ENCODE measurements at regions not wholly inside any gene's neighbourhood (a gene's known extent, or its start where the extent isn't known, plus 50 kb on each side); places are given as distances from the start of the nearest gene placed in this dataset.

DNA sequence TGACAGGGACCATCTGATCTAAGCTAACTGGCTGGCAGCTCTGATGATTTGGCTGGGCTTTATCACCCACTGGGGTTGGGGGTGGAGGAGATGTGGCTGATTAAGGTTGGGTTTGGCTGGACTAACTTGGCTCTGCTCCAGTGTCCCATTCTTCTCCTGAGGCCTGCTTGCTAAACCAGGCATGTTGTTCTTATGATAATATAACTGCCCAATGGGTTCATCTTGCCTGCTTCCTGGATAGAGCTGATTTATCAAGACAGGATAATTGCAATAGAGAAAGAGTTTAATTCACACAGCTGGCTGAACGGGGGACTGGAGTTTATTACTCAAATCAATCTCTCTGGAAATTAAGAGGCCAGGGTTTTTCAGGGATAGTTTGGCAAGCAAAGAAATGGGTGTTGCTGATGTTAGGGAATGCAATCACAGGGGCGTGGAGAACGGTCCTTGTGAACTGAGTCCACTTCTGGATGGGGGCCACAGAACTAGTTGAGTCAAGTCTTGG lies 150.4 kb downstream of the PTH2R start:
- CTCF ChIA-PET (ENCODE audit: unreplicated experiment) = no interaction called here
- Histone ChIP-seq H3K79me2 (ENCODE audit: insufficient read depth, low read depth, low read length) (no peaks in the 10 kb centered on the region), H3K36me3 (ENCODE audit: insufficient read depth, low read length) (no peaks in the 10 kb centered on the region), H3K4me2 (ENCODE audit: low read length) (no peak overlapping the region), H3K4me3 (ENCODE audit: low read depth, low read length, poor library complexity, severe bottlenecking) (no peak overlapping the region), H3K4me1 (ENCODE audit: insufficient read depth, low read length, poor library complexity, severe bottlenecking) (no peaks in the 10 kb centered on the region), H3K9me3 (ENCODE audit: low read length) (no peaks in the 10 kb centered on the region), H4K20me1 (ENCODE audit: insufficient read depth, low read length) (no peaks in the 10 kb centered on the region), H2AFZ (ENCODE audit: low read length) (no peak overlapping the region), H3K27ac (ENCODE audit: low read depth, low read length, poor library complexity, severe bottlenecking) (no peak overlapping the region), H3K9me2 (ENCODE audit: insufficient read depth, low read length) (no peaks in the 10 kb centered on the region)
- no peak for DNase-seq (ENCODE audit: low spot score)
- intact Hi-C loops (cut with micrococcal nuclease; ENCODE audit: unreplicated experiment) = no loop called here
- no TSS peak for BruUV-seq (replicated peaks)
- POLR2A ChIA-PET = no interaction called here
- no peak for TF ChIP-seq EZH2phosphoT487 (IDR thresholded peaks at IDR 0.05; ENCODE audit: borderline replicate concordance, low read depth, low read length)
- TF ChIP-seq, protein P1, sequence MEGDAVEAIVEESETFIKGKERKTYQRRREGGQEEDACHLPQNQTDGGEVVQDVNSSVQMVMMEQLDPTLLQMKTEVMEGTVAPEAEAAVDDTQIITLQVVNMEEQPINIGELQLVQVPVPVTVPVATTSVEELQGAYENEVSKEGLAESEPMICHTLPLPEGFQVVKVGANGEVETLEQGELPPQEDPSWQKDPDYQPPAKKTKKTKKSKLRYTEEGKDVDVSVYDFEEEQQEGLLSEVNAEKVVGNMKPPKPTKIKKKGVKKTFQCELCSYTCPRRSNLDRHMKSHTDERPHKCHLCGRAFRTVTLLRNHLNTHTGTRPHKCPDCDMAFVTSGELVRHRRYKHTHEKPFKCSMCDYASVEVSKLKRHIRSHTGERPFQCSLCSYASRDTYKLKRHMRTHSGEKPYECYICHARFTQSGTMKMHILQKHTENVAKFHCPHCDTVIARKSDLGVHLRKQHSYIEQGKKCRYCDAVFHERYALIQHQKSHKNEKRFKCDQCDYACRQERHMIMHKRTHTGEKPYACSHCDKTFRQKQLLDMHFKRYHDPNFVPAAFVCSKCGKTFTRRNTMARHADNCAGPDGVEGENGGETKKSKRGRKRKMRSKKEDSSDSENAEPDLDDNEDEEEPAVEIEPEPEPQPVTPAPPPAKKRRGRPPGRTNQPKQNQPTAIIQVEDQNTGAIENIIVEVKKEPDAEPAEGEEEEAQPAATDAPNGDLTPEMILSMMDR (conservative IDR thresholded peaks at IDR 0.05; ENCODE audit: low read length) = no peak

DNA sequence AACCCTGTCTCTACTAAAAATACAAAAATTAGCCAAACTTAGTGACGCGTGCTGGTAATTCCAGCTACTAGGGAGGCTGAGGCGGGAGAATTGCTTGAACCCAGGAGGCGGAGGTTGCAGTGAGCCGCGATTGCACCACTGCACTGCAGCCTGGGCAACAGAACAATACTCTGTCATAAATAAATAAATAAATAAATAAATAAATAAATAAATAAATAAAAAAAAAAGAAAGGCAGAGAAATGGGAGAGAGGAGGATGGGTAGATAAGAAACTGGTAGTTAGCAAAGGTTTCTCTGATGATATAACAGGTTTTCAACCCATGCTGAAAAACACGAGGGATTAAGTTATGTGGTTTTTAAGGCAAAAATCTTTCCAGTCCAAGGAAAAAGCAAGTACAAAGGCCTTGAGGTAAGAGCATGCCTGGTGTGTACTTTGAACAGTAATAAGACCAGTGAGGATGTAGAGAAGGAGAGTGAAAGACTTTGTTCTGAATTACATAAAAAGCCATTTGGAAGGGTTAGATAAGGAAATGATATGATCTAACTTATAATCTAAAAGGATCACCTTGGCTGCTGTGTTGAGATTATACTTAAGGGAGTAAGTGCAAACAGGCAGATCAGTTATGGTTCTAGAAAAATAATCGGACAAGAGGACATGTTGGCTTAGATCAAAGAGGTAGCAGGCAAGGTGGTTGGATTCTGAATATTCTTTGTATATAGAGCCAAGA lies 159.3 kb downstream of the PTH2R start:
- ChIA-PET POLR2A (no interaction called here), CTCF (ENCODE audit: unreplicated experiment) (no interaction called here)
- Histone ChIP-seq H3K4me2 (ENCODE audit: low read length) (no peak overlapping the region), H3K9me3 (ENCODE audit: low read length) (no peaks in the 10 kb centered on the region), H3K4me1 (ENCODE audit: insufficient read depth, low read length, poor library complexity, severe bottlenecking) (no peaks in the 10 kb centered on the region), H3K27ac (ENCODE audit: low read depth, low read length, poor library complexity, severe bottlenecking) (no peak overlapping the region), H3K4me3 (ENCODE audit: low read depth, low read length, poor library complexity, severe bottlenecking) (no peak overlapping the region), H3K36me3 (ENCODE audit: insufficient read depth, low read length) (no peaks in the 10 kb centered on the region), H4K20me1 (ENCODE audit: insufficient read depth, low read length) (no peaks in the 10 kb centered on the region), H3K79me2 (ENCODE audit: insufficient read depth, low read depth, low read length) (no peaks in the 10 kb centered on the region), H3K9me2 (ENCODE audit: insufficient read depth, low read length) (no peaks in the 10 kb centered on the region), H2AFZ (ENCODE audit: low read length) (no peak overlapping the region)
- BruUV-seq (replicated peaks) = no TSS peak
- intact Hi-C loops (cut with micrococcal nuclease; ENCODE audit: unreplicated experiment) = no loop called here
- DNase-seq (ENCODE audit: low spot score) = no peak
- TF ChIP-seq EZH2phosphoT487 (IDR thresholded peaks at IDR 0.05; ENCODE audit: borderline replicate concordance, low read depth, low read length) = no peak
- TF ChIP-seq, protein P1 (conservative IDR thresholded peaks at IDR 0.05; ENCODE audit: low read length) = no peak

DNA sequence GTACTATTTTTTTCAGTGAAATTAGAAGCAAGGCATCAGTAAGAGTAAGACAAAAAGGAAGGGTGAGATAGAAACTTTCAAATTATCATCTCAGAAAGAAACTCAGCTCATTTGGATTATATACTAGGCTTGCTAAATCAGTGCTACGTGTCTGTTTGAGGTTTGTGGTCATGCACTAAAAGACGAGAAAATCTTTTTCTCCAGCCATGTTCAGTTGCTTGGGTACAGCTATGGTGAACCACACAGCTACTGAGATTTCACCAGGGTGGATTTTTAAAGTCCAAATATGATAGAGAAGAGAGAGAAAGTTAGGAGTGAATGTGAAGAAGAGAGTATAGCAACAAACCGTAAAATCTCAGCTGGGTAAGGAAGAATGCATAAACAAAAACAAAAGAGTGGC lies 161.6 kb downstream of the PTH2R start:
- H3K36me3 ChIP-seq (ENCODE audit: insufficient read depth, low read length) = no peaks in the 10 kb centered on the region
- POLR2A ChIA-PET = interaction anchor here (0.5 to 0.7 kb wide), 2 partner anchors 303 to 1091 kb away, joined by 3 to 4 read pairs; no protein-coding TSS in a partner anchor
- H4K20me1 ChIP-seq (ENCODE audit: insufficient read depth, low read length) = no peaks in the 10 kb centered on the region
- BruUV-seq (replicated peaks) = no TSS peak
- CTCF ChIA-PET (ENCODE audit: unreplicated experiment) = no interaction called here
- H3K4me1 ChIP-seq (ENCODE audit: insufficient read depth, low read length, poor library complexity, severe bottlenecking) = no peaks in the 10 kb centered on the region
- no peak for TF ChIP-seq EZH2phosphoT487 (IDR thresholded peaks at IDR 0.05; ENCODE audit: borderline replicate concordance, low read depth, low read length)
- TF ChIP-seq, protein P1 (conservative IDR thresholded peaks at IDR 0.05; ENCODE audit: low read length) = no peak
- H3K4me2 ChIP-seq (ENCODE audit: low read length) = no peak overlapping the region
- H3K4me3 ChIP-seq (ENCODE audit: low read depth, low read length, poor library complexity, severe bottlenecking) = no peak overlapping the region
- no peak overlapping the region for H3K27ac ChIP-seq (ENCODE audit: low read depth, low read length, poor library complexity, severe bottlenecking)
- intact Hi-C loops (cut with micrococcal nuclease; ENCODE audit: unreplicated experiment) = no loop called here
- DNase-seq (ENCODE audit: low spot score) = no peak
- no peak overlapping the region for H2AFZ ChIP-seq (ENCODE audit: low read length)
- no peaks in the 10 kb centered on the region for H3K9me3 ChIP-seq (ENCODE audit: low read length)
- no peaks in the 10 kb centered on the region for H3K9me2 ChIP-seq (ENCODE audit: insufficient read depth, low read length)
- no peaks in the 10 kb centered on the region for H3K79me2 ChIP-seq (ENCODE audit: insufficient read depth, low read depth, low read length)
